Fibroblast of upper back skin (primary cell): ENCODE measurements at regions not wholly inside any gene's neighbourhood (a gene's known extent, or its start where the extent isn't known, plus 50 kb on each side); places are given as distances from the start of the nearest gene placed in this dataset.
A peak's percentile ranks its signal among the peaks of the same experiment; 100 is the strongest.

Experiments
- DNase-seq: peaks from one replicate; pipeline ENCODE4 v3.0.0-alpha.2; 2013

- peak; percentile 21 for DNase-seq
Observed at GRCh38 chr5:158644301-158644700, 455.4 kb downstream of the EBF1 start.

- peak; percentile 51 for DNase-seq
Observed at GRCh38 chr5:158643840-158644239, 455.9 kb downstream of the EBF1 start.

GRCh38 chr5:158642879-158643278, 456.8 kb downstream of the EBF1 start:
- DNase-seq, result no peak

- DNase-seq, result no peak
Observed at GRCh38 chr5:158641016-158641415, 458.7 kb downstream of the EBF1 start.

GRCh38 chr5:158640593-158640980, 459.1 kb downstream of the EBF1 start:
- no peak for DNase-seq

GRCh38 chr5:158639881-158640592, 459.7 kb downstream of the EBF1 start:
- no peak for DNase-seq

GRCh38 chr5:158638396-158638795, 461.3 kb downstream of the EBF1 start:
- no peak for DNase-seq

GRCh38 chr5:158637039-158637438, 462.7 kb downstream of the EBF1 start:
- DNase-seq, result no peak

- DNase-seq, result no peak
Observed at GRCh38 chr5:158635565-158635964, 464.2 kb downstream of the EBF1 start.

- DNase-seq, result peak; percentile 61
Observed at GRCh38 chr5:158634714-158635113, 465.0 kb downstream of the EBF1 start.

GRCh38 chr5:158629591-158630312, 470.0 kb downstream of the EBF1 start:
- DNase-seq, result no peak

- no peak for DNase-seq
Observed at GRCh38 chr5:158626718-158627117, 473.0 kb downstream of the EBF1 start.

- DNase-seq, result no peak
Observed at GRCh38 chr5:158623971-158624370, 475.7 kb downstream of the EBF1 start.

GRCh38 chr5:158621391-158621790, 478.3 kb downstream of the EBF1 start:
- peak; percentile 45 for DNase-seq

GRCh38 chr5:158619083-158619788, 480.5 kb downstream of the EBF1 start:
- DNase-seq, result no peak

- DNase-seq, result no peak
Observed at GRCh38 chr5:158618256-158618655, 481.5 kb downstream of the EBF1 start.

- DNase-seq, result no peak
Observed at GRCh38 chr5:158616707-158617106, 483.0 kb downstream of the EBF1 start.

GRCh38 chr5:158614951-158615350, 484.8 kb downstream of the EBF1 start:
- DNase-seq, result peak; percentile 43

GRCh38 chr5:158611581-158611980, 488.1 kb downstream of the EBF1 start:
- DNase-seq, result peak; percentile 47

GRCh38 chr5:158610051-158610415, 489.7 kb downstream of the EBF1 start:
- no peak for DNase-seq

GRCh38 chr5:158609333-158610050, 490.2 kb downstream of the EBF1 start:
- DNase-seq, result peak; percentile 83

- DNase-seq, result no peak
Observed at GRCh38 chr5:158607088-158607487, 492.6 kb downstream of the EBF1 start.

- no peak for DNase-seq
Observed at GRCh38 chr5:158606233-158606632, 493.5 kb downstream of the EBF1 start.
